GM21390 (cell line): ENCODE measurements at regions not wholly inside any gene's neighbourhood (a gene's known extent, or its start where the extent isn't known, plus 50 kb on each side); places are given as distances from the start of the nearest gene placed in this dataset.
A peak's percentile ranks its signal among the peaks of the same experiment; 100 is the strongest.

Experiments
- ATAC-seq: cut with Tn5 transposase; IDR thresholded peaks from one replicate; pipeline ENCODE4 v1.9.1; 2021; ENCODE audit not compliant: unreplicated experiment

DNA sequence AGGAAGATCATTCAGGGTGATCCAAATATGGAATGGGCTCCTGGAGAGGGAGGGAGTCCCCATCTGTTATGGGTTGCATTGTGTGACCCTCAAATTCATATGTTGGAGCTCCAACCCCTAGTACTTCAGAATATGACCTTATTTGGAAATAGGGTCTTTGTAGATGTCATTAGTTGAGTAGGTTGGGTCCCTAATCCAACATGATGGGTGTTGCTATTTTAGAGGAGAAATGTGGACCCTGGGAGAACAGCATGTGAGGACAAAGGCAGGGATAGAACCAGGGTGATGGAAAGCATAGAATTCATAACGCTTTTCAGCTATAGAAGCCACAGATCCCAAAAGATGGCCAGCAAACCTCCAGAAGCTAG lies 91.5 kb upstream of the SMNDC1 start:
- ATAC-seq, result no peak

- no peak for ATAC-seq
Observed at GRCh38 chr10:110397856-110398255, 93.1 kb upstream of the SMNDC1 start.

DNA sequence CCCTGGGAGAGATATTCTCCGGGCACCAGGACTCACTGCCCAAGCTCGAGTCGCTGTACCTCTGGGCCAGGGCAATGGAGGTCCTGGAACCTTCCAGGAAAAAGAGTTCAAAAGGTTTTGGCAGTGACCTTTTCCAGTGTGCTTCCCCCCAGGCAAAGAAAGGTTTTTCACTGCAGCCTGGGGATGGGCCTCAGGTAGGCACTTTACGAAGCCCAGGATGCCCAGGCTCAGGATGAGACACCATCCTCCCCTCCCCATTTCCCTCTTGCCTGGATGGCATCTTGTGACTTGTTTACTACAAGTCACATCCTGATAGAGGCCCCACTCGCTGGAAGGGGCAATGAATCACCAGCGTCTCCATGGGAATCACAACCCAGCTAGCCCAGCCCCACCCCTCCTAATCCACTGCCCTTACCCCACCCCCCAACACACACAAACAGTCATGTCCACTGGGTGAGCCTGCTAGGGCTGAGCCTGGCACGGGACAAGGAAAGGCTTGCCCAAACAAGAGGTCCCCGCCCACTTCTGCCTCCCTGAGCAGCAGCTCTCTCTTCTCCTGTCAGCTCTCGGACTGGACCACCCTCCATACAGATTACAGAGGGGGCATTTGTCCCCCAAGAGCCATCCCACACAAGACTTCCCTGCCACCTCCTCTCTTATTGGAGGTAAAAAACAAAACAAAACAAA lies 93.8 kb upstream of the SMNDC1 start:
- no peak for ATAC-seq

- ATAC-seq, result no peak
Observed at GRCh38 chr10:110399106-110399964, 94.6 kb upstream of the SMNDC1 start.

- ATAC-seq, result no peak
Observed at GRCh38 chr10:110399965-110400933, 95.5 kb upstream of the SMNDC1 start.

DNA sequence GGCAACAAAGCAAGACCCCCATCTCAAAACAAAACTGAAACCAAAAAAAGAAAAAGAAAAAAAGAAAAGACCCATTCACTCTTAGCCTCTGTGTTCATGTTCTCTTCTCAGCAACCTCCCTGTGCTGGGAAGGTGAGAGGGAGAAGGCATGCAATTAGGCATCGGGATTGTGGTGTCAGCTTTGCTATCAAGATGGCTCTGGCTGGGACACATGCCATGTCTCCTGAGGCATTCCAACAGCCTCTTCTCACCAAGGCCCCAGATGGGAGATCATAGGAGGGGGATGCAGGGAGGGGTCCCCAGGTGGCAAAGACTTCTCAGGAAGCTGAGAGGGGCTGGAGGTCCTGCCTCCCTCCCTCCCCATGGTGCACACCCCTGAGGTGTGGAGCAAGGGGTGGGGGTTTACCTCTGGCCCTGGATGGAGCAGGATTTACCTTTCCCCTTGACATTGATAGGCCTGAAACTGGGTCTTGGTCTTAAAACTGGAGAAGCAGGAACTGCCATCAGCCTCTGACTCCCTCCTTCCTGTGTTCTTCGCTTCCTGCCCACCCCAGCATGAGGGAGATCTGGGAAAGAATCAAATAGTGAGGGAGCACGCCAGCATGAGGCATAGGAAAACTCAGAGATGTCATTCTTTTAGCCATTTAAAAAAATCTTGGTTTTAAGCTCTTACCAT lies 96.2 kb upstream of the DUSP5 start:
- ATAC-seq, result no peak

GRCh38 chr10:110402077-110402416 lies 95.7 kb upstream of the DUSP5 start:
- no peak for ATAC-seq

DNA sequence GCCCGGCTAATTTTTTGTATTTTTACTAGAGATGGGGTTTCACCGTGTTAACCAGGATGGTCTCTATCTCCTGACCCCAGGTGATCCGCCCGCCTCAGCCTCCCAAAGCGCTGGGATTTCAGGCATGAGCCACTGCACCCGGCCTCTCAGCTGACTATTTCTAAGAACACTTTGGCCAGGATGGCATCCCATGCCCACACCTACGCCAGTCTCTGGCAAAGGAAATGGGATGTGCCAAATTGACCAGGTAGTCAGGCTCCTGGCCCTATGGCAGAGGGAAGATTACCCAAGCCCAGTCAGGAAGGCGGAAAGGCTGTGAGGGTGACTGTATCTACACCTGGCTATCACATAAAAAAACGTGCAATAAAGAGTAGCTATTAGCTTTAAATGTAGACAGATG lies 94.1 kb upstream of the DUSP5 start:
- ATAC-seq, result no peak

- ATAC-seq, result no peak
Observed at GRCh38 chr10:110404413-110404812, 93.3 kb upstream of the DUSP5 start.

DNA sequence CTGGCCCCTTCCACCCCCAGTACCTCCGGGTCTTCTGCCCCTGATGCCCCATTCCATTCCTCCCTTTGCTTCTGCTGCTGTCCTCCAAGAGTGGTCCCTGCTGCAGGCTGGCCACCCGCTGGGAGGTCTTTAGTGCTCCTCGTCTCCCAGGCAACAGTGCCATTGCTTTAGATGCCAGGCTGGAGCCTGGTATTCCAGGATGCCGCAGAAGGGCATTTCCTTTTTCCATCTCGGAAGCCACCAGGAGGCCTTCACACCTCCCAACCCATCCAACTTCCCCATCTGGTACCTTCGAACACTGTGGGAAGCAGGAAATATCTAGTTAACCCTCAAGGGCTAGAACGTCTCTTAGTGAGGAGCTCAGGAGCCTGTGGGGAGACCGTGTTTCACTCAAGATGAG lies 92.9 kb upstream of the DUSP5 start:
- ATAC-seq, result no peak

- ATAC-seq, result no peak
Observed at GRCh38 chr10:110405380-110405779, 92.3 kb upstream of the DUSP5 start.

DNA sequence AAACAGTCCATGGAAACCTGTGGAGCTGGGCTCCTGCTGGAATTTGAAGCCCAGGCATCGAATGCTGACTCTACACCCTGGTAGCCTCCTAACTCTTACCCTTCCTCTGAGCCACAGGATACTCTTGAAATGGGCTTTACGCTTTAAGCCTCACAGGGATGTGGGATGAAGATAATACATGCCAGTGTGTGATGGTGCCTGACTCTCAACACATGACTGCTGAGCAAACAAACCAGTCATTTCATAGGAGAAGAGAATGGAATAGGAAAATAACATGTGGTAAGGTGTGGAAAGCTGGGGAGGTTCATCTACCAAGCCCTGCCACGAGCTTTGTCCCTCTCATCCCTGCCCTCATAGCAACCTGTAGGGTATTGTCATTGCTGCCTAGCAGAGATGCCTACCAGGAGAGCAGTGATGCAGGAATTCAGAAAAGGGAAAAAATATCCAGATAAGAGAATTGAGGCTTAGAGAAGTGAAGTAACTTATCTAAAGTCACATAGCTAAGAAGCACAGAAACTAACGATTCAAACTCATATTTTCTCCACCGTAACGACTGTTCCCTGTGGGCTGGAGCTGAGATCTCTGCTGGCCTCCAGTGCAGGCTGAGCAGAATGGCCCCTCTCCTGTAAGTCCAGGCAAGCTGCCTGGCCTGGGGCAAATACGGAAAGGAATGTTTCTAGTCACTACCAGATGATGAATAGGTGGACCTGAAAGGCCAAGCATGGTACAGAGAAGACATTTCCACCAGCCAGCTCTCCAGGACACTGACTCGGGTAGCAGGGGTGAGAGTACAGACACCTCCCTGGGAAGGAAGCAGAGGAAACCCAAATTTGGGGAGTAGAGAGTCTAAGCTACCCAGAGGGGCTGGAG lies 90.2 kb upstream of the DUSP5 start:
- ATAC-seq, result no peak

DNA sequence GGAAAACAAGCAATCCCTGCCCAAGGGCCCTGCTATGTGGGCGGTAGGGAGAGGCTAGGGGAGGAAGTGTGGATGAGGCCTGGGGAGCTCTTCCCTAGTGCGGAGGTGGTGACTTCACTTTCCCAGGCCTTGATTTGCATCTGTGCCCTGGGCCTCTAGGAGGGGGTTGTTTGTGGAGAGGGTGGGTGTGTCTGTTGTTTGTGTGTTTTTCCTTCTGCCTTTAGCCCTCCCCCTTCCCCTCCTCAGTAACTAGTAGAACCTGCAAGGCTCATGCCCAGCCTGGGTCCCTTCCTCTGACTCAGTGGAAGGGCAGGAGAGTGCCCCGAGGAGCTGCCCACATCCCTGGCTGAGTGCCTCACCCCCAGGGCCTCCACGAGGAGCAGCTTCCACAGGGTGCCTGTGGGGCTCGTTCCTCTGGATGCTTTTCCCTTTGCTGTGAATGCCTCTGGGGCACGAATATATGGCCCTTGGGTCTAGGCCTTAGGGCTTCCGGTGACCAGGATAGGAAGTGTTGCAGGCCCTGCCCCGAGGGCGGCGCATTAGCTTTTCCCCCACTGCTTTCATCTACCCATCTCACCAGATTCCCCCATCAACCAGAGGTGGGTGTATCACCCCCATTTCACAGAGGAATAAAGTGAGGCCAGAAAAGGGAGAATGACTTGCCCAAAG lies 89.4 kb upstream of the DUSP5 start:
- no peak for ATAC-seq

DNA sequence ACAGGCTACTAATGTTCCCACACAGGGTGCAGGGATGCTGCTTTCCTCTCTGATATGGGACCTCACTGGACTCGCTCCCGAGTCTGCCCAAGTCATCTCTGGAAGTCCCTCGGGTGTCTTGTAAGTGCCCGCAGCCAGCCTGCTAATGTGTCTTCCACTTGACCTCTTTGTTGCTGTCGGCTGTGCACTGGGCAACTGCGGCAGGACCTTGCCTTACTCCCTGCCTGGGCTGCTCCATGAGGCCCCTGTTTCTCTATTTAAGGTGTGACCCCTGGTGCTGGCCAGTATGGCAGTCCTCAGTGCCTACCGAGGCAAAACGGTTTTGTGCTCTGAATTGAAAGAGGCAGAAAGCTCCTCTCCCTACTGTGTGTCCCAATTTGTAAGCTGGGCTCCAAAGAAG lies 88.8 kb upstream of the DUSP5 start:
- no peak for ATAC-seq

DNA sequence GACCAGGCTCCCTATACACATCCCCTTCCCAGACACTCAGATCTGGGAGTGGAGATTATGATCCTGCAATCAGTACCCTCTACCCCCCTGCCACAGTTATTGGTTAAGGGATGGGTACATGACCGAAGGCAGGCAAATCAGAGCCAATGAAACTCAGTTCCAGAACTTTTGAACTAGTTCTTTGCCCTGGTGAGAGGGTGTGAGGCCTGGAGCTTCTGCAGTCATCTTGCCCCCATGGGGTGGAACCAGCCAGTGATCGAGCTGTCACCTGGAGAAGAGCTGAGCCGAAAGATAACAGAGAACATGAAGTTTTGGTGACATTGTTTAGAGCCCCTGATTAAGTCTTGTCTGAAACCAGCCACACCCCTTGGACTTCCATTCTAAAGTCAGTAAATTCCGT lies 88.2 kb upstream of the DUSP5 start:
- no peak for ATAC-seq

- ATAC-seq, result peak; percentile 37
Observed at GRCh38 chr10:110409926-110410325, 87.8 kb upstream of the DUSP5 start.

DNA sequence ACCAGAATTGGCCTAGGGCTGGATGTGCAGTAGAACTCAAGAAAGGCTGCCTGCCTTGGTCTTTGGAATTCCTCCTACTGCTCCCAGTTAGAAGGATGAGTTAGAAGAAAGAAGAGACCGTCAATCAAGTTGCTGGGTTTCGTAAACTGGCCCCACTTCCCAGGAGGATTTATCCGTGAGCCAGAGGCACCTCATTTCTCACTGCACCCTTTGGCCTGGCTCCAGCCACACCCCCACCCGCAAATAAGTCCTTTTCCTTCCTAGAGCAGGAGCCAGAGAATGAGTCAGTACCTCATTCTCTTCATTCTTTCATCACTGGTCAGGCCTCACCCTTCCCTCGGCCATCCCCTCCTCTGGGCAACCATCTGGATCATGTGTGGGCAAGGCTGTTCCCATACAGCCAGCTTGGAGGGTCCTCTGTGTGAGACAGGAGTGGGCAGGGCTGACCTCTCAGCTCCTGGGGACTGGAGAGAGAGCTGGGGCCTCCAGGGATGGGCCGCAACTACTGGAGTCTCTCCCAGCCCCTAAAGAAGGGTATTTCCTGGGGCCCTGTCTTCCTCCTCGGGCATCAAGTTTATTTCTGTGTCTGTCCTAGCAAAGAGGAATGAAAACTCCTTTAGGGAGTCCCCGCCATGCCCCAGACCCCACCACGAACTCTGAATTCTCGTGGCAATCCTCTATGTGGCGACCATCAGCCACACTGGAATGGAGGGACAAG lies 87.2 kb upstream of the DUSP5 start:
- no peak for ATAC-seq

DNA sequence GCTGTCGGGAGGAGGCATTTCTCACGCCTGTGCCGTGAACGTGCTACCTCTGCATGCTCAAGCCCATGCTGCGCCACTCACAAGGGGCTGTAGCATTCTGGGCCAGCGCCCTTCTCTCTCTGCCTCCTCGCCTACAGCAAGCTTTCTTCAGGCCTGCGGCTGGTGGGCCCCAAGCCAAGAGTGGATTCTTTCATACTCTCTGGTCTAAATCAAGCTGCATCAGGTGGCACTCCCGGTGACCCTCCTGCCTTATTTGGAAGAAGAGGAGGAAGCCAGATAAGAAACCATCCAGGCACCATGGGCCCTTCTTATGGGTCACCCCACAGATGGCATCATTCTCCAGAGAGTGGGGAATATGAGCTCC lies 86.7 kb upstream of the DUSP5 start:
- no peak for ATAC-seq
